MM.1S (cell line): ENCODE measurements at regions not wholly inside any gene's neighbourhood (a gene's known extent, or its start where the extent isn't known, plus 50 kb on each side); places are given as distances from the start of the nearest gene placed in this dataset.

Experiments
- EZH2 ChIP-seq: fragments of 300-600 bp; sonication (generic); optimal IDR thresholded peaks from 2 replicates; pipeline ENCODE3; 2017; ENCODE audit warnings: low read depth, mild to moderate bottlenecking, antibody characterized with exemption, low read length, mixed read lengths
- EZH2phosphoT487 ChIP-seq: fragments of 300-600 bp; sonication (generic); IDR thresholded peaks from 2 replicates; pipeline ENCODE4 v1.6.1; 2018; ENCODE audit warnings: antibody characterized with exemption, low read length

GRCh38 chr20:55014766-55015165 lies 539.4 kb downstream of the DOK5 start:
- TF ChIP-seq EZH2phosphoT487 (no peak), EZH2 (no peak)
